A673 (cell line): ENCODE measurements at regions not wholly inside any gene's neighbourhood (a gene's known extent, or its start where the extent isn't known, plus 50 kb on each side); places are given as distances from the start of the nearest gene placed in this dataset.

Experiments used
- BruUV-seq: library from RNA; stranded (reverse); fragments of 400-500 nt; replicated peaks from 2 replicates; lab custom pipeline; 2021; lab: Mats Ljungman, UMichigan
- CTCF ChIA-PET: fragments of 300-600 bp; sonication (Branson Sonifier 250); formaldehyde crosslinking; loops from one replicate; lab custom pipeline; 2022; ENCODE audit warnings: antibody characterized with exemption; lab: Charles Lee
- POLR2A ChIA-PET: fragments of 300-600 bp; sonication (Branson Sonifier 250); formaldehyde crosslinking; loops from one replicate; lab custom pipeline; 2022; ENCODE audit warnings: antibody characterized with exemption; ENCODE audit not compliant: low non-redundant PET; lab: Charles Lee
- DNase-seq: peaks from one replicate; pipeline ENCODE4 v3.0.0-alpha.2; 2015; ENCODE audit warnings: low spot score
- H3K27ac ChIP-seq: fragments of 200-600 bp; sonication (generic); 2 replicates; pipeline ENCODE4 v1.5.1; 2016; ENCODE audit warnings: mixed run types, low read depth, mild to moderate bottlenecking, mixed read lengths, antibody characterized with exemption, low read length; ENCODE audit not compliant: poor library complexity, severe bottlenecking
- H3K27me3 ChIP-seq: fragments of 200-600 bp; sonication (generic); replicated peaks from 2 replicates; pipeline ENCODE4 v1.6.1; 2017; ENCODE audit warnings: mixed run types, low read depth, mild to moderate bottlenecking, mixed read lengths, antibody characterized with exemption, low read length; ENCODE audit not compliant: insufficient read depth, poor library complexity
- H3K36me3 ChIP-seq: fragments of 200-600 bp; sonication (generic); 2 replicates; pipeline ENCODE4 v1.6.1; 2016; ENCODE audit warnings: mixed run types, mild to moderate bottlenecking, mixed read lengths, antibody characterized with exemption, low read length; ENCODE audit not compliant: insufficient read depth, poor library complexity, severe bottlenecking
- H3K4me1 ChIP-seq: fragments of 200-600 bp; sonication (generic); 2 replicates; pipeline ENCODE4 v1.6.1; 2017; ENCODE audit warnings: mixed run types, mild to moderate bottlenecking, mixed read lengths, antibody characterized with exemption, low read length; ENCODE audit not compliant: insufficient read depth, poor library complexity, severe bottlenecking
- H3K4me3 ChIP-seq: fragments of 200-600 bp; sonication (generic); 2 replicates; pipeline ENCODE4 v1.5.1; 2016; ENCODE audit warnings: low read depth, mixed run types, mild to moderate bottlenecking, mixed read lengths, low read length; ENCODE audit not compliant: poor library complexity, severe bottlenecking
- H3K9me3 ChIP-seq: fragments of 200-600 bp; sonication (generic); 2 replicates; pipeline ENCODE4 v1.6.1; 2016; ENCODE audit warnings: mixed run types, low read depth, mild to moderate bottlenecking, mixed read lengths, antibody characterized with exemption, low read length; ENCODE audit not compliant: poor library complexity, severe bottlenecking
- CTCF ChIP-seq: fragments of 300-800, 200-600 bp; sonication (generic); conservative IDR thresholded peaks from 2 replicates; pipeline ENCODE4 v1.5.1; 2017; ENCODE audit warnings: low read depth, mild to moderate bottlenecking, antibody characterized with exemption, low read length, moderate library complexity, mixed read lengths
- EZH2 ChIP-seq: fragments of 200-600 bp; sonication (generic); IDR thresholded peaks from 2 replicates; pipeline ENCODE4 v1.6.1; 2017; ENCODE audit warnings: borderline replicate concordance, low read depth, mild to moderate bottlenecking, mixed read lengths, antibody characterized with exemption, low read length; ENCODE audit not compliant: poor library complexity, severe bottlenecking
- intact Hi-C: fragments of 100-400 bp; cut with micrococcal nuclease; formaldehyde crosslinking; loops from one replicate; pipeline ENCODE4 v1.10.0; 2022; ENCODE audit not compliant: unreplicated experiment

DNA sequence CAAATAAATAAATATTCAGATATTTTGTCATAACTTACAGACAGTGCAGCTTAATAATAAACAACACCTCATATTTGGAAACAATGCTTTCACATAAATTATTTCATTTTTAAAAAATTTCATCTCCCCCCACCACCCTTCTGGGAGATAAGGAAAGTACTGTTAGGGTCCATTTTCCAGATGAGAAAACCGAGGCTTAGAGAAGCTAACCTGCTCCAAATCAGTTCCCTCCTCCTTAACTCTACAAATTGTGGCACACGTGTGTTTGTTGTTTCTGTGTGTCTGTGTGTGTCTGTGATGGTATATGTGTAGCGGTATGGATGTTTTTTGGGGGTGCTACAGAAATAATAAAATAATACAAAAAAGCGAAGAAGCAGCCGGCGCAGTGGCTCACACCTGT, 54.2 kb upstream of the NAA20 start:
- H3K36me3 ChIP-seq: no peaks in the 10 kb centered on the region
- intact Hi-C loops: no loop called here
- H3K9me3 ChIP-seq: no peaks in the 10 kb centered on the region
- H3K27me3 ChIP-seq: no peaks in the 10 kb centered on the region
- DNase-seq: no peak
- H3K4me3 ChIP-seq: no peak overlapping the region
- H3K4me1 ChIP-seq: no peaks in the 10 kb centered on the region
- POLR2A ChIA-PET: no interaction called here
- no TSS peak for BruUV-seq
- TF ChIP-seq EZH2: no peak
- TF ChIP-seq CTCF: no peak
- CTCF ChIA-PET: no interaction called here
- no peak overlapping the region for H3K27ac ChIP-seq

GRCh38 chr20:19964289-19965265, 52.6 kb upstream of the NAA20 start:
- Histone ChIP-seq H3K27me3 (no peaks in the 10 kb centered on the region), H3K4me1 (no peaks in the 10 kb centered on the region), H3K27ac (no peak overlapping the region), H3K4me3 (no peak overlapping the region), H3K36me3 (no peaks in the 10 kb centered on the region), H3K9me3 (no peaks in the 10 kb centered on the region)
- intact Hi-C loops: no loop called here
- POLR2A ChIA-PET: no interaction called here
- CTCF ChIA-PET: interaction anchor here (0.6 kb wide), 1 partner anchor 19 kb away, joined by 3 read pairs; no protein-coding TSS in a partner anchor
- BruUV-seq: no TSS peak
- DNase-seq: no peak
- TF ChIP-seq CTCF: no peak
- no peak for TF ChIP-seq EZH2

- Histone ChIP-seq H3K4me3 (no peak overlapping the region), H3K9me3 (no peaks in the 10 kb centered on the region), H3K4me1 (no peaks in the 10 kb centered on the region), H3K36me3 (no peaks in the 10 kb centered on the region), H3K27me3 (no peaks in the 10 kb centered on the region), H3K27ac (no peak overlapping the region)
- ChIA-PET POLR2A (no interaction called here), CTCF (no interaction called here)
- DNase-seq: no peak
- intact Hi-C loops: no loop called here
- no TSS peak for BruUV-seq
- no peak for TF ChIP-seq CTCF
- TF ChIP-seq EZH2: no peak
Measured at GRCh38 chr20:19966840-19967239, 50.3 kb upstream of the NAA20 start.
